Stimulated activated CD4-positive, alpha-beta T cell treated with anti-CD3 and anti-CD28 coated beads, Interleukin-4, amount 100 ng/mL, for 1 hour (primary cell): ENCODE measurements at regions not wholly inside any gene's neighbourhood (a gene's known extent, or its start where the extent isn't known, plus 50 kb on each side); places are given as distances from the start of the nearest gene placed in this dataset.
"Not testable (repeated sequence)": the region's sequence is repeated elsewhere in the genome, so short reads cannot be mapped to it uniquely, and the experiment has no call there.

Source experiments
- DNase-seq: peaks from one replicate; pipeline ENCODE4 v3.0.0-alpha.2; 2020

DNA sequence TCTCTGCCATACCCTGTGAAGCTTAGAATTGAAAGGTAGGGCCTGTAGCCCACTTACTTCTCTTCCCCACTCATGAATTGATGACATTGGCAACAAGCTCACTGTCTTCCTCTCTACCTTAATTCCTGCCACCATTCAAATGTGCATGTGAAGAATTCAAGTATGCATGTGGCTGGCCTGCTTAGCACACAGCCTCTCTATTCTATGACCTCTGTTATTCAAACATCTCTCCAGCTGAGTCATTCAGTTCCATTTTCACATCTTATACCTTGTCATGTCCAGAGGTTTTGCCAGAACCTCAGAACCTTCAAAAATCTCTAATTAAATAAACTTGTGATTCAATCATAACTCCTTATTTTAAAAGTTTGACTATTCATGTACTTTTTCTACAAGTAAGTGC, 114.7 kb upstream of the MAN2A1 start:
- no peak for DNase-seq

DNA sequence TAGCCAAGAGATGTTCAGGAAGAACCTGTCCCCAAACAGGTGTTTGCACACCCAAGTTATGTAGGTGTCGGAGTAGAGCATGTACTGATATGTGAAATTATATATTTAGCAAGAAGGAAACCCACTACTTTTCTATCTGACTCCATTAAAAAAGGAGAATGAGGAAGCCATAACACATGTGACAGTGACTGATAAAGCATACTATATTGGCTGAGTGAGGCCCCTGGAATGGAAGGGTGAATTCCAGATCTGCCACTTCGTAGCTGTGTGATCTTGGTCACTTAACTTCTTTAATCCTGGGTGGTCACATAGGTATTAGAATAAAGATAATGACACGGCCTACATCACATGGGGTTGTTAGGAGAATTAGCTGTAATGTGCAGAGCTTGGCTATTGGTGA, 116.0 kb upstream of the MAN2A1 start:
- no peak for DNase-seq

DNA sequence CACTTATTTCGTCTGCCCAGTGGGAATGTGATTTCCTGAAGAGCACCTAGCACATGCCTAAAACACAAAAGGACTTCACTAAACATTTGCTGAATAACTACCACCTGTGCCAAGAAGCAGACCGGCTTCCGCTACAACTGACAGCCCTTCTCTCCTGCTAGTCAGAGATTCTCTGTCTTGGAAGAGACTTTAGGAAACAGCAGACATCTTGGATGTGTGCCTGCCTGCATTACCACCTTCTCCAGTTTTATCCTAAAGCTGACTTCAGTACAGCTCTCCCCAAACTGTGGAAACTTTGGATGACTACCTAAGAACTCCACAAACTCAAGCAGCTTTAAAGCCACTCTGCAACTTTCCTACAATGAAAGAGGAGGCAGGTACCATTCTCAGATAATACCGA, 116.5 kb upstream of the MAN2A1 start:
- DNase-seq: no peak

DNA sequence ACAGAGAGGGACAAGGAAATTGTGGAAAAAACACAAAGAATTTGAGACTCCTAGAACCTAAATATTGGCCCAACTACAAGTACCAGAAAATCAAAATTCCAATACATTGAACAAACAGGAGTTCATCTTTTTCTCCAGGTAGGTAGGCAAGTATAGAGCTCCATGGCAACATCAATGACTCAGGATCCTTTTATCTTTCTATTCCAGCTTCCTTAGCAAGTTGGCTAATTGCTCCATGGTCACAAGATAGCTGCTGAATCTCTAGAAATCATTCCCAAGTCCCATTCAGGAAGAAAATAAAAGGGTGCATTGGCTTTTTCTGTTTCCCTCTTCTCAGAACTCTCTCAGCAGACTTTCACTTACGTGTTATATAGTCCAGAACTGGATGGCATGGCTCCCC, 117.9 kb upstream of the MAN2A1 start:
- no peak for DNase-seq

DNA sequence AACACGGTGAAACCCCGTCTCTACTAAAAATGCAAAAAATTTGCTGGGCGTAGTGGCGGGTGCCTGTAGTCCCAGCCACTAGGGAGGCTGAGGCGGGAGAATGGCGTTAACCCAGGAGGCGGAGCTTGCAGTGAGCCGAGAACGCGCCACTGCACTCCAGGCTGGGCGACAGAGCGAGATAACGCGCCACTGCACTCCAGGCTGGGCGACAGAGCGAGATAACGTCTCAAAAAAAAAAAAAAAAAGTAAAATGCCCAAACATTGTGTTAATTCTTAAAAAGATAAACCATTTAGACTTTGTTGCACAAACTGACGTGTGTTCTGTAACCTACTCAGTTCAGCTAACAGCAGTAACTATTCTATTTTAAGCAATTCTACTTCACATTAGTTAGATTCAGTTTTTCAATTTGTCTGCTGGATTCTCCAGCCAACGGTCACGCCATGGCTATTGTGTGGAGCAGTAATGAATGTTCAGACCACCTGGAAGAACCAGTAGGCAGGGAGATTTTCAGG, 119.3 kb upstream of the MAN2A1 start:
- DNase-seq: no peak

DNA sequence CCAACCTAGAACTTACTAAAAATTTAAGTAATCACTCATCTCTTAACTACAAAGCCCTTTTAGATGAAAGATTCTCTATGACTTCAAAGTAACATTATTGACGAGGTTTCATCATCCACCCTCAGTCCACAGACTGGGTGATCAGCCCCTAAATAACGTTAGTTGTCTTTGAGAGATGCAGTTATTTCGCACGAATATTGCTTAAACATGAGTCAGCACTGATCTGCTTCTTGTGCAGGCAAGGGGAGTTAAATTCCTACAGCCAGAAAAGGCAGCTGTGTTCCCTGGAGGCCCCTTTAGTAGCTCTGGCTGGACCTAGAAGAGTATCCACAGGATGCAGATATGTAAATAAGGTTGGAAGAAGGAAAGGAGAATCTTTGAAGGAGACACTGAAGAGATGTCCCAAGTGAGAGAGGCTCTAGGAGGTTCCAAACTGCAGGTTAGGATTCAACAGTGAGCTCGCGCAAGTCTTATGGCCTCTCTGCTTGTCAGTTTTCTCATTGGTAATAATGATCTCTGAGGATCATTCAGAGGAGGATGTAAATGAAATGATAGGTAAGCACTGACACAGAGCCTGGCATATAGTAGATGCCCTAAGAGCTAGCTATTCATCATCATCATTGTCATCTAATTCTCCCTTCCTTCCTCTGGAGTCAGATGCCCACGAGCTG, 122.2 kb upstream of the MAN2A1 start:
- no peak for DNase-seq

DNA sequence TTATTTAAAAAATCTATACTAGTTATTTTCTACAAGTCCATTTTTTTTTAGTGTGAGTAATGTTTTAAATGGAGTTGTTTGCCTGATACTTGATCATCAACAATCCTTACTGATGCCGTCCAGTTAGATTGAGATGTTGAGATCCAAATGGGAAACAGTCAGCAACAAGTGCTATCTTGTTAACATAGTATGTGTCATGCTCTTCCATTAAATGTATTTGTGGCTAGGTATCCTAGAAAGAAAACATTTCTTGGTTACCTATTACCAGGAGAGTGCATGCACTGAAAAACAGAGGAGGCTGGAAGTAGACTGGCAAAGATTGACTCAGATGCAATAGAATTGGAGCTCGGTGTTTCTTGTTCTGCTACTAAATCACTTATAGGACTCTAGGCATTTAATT, 123.4 kb upstream of the MAN2A1 start:
- DNase-seq: no peak

DNA sequence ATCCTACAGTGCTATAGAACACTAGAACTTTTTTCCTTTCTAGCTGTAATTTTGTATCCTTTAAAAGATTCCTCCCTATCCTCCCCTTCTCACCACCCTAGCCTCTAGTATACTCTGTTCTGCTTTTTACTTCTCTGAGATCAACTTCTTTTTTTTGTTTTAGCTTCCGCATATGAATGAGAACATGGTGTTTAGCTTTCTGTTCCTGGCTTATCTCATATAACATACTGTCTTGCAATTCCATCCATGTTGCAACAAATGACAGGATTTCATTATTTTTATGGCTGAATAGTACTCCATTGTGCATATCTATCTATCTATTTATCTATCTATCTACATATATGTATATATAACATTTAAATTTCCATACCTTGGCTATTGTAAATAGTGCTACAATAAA, 126.0 kb upstream of the MAN2A1 start:
- DNase-seq: no peak

DNA sequence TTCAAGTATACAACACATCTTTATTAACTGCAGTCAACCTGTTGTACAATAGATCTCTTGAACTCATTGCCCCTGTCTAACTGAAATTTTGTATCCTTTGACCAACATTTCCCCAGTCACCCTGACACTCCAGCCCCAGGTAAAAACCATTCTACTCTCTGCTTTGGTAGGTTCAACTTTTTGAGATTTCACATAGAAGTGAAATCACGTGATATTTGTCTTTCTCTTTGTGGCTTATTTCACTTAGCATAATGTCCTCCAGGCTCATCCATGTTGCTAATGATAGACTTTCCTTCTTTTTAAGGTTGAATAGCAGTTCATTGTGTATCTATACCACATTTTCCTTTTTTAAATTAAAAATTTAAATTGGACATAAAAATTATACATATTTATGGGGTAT, 126.5 kb upstream of the MAN2A1 start:
- DNase-seq: no peak

DNA sequence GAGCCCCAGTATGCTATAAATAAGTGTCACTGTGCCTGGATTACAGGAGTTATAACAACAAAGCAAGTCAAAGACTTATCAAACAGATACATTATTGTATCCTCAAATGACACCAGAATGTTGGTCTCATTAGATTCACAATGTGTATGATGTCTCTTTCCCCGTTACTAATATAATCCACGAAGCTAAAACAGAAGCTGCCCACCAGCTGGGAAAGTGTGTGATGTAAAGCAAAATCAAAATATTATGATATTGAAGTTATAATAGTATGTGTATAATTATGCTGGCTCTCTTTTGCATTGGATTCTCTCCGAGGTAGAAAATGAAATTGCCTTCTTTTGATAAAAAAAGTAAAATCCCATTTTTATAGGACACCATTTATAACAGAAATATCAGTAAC, 127.3 kb upstream of the MAN2A1 start:
- DNase-seq: no peak

DNA sequence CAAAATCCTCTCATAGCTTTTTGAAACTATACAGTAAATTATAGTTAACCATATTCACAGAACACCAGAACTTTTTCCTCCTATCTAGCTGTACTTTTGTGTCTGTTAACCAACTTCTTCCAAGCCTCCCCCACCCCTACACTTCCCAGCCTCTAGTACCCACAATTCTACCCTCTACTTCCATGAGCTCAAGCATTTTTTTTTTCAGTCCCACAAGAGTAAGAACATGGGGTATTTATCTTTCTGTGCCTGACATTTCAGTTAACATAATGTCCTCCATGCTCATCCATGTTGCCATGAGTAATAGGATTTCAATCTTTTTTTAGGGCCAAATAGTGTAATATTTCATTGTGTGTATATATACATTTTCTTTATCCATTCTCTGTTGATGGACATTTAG, 128.3 kb upstream of the MAN2A1 start:
- DNase-seq: no peak

DNA sequence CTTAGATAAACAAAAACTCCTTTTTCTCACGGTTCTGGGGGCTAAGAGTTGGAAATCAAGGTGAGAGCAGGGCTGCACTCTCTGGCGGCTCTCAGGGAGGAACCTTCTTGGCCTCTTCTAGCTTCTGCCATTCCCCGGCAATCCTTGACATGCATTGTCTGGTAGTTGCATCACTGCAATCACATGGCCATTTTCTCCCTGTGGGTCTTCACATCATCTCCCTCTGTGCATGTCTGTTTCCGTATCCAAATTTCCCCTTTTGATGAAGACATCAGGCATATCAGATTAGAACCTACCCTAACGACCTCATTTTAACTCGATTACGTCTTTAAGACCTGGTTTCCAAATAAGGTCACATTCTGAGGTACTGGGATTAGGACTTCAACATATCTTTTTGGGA, 129.2 kb upstream of the MAN2A1 start:
- no peak for DNase-seq

DNA sequence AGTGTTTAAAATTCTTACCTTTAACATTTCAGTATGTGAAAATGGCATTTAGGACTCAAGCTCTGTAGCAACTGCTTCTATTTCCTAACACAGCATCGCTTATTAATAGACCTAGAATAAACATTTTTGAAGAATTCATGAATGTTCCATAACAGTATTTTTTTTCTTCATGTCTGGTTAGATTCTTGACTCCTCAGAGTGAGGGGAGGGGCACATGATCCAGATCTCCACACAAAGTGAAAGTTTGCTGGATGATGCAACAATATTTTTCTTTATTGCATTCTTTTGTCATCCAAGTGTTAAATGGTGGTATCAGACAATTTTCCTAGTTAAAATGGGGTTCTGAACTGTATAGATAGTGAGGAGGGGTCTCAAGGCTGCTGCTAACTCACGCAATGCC, 130.8 kb upstream of the MAN2A1 start:
- no peak for DNase-seq

DNA sequence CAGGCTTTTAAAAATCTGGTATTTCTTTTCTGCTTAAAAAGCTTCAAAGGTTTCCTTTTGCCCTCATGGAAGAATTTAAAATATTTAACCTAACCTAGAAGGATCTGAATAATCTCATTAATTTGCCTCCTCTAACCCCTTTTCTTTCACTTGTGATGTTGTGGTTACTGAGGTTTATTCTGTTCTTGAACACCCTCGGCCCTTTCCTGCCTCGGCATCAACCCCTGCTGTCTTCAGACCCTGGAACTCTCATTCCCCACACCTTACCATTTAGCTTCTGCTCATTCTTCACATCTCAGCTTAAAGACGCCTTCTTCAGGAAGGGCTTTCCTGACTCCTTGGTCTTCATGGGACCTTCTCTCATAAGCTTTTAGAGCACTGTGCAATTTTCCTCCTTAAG, 131.4 kb upstream of the MAN2A1 start:
- DNase-seq: no peak

DNA sequence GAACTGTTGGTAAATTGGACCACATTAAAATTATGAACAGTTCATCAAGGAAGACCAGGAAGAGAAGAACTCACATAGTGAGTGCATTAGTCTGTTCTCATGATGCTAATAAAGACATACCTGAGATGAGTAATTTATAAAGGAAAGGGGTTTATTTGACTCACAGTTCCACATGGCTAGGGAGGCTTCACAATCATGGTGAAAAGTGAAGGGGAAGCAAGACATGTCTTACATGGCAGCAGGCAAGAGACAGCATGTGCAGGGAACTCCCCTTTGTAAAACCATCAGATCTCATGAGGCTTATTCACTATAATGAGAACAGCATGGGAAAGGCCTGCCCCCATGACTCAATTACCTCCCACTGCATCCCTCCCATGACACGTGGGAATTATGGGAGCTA, 135.9 kb upstream of the MAN2A1 start:
- no peak for DNase-seq

DNA sequence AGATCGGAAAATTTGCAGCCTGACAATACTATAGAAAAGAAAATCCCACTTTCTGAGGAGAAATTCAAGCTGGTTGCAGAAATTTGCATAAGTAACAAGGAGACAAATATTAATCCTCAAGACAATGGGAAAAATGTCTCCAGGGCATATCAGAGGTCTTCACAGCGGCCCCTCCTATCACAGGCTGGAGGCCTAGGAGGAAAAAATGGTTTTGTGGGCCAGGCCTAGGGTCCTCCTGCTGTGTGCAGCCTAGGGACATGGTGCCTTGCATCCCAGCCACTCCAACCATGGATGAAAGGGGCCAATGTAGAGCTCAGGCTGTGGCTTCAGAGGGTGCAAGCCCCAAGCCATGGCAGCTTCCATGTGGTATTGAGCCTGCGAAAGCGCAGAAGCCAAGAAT, 138.5 kb upstream of the MAN2A1 start:
- DNase-seq: not testable (repeated sequence)

DNA sequence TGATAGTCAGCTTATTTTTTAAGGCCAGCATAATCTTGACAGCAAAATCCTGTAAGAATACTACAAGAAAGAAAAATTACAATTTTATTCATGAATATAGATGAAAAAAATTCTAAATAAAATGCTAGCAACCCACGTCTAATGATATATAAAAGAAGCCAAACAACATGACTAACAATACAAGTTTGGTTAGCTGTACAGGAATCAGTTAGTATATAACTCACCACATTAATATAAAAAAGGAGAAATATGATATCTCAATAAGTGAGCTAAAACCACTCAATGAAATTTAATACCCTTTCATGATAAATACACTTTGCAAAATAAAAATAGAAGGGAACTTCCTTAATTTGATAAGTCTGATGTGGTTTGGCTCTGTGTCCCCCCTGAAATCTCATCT, 139.7 kb upstream of the MAN2A1 start:
- no peak for DNase-seq

DNA sequence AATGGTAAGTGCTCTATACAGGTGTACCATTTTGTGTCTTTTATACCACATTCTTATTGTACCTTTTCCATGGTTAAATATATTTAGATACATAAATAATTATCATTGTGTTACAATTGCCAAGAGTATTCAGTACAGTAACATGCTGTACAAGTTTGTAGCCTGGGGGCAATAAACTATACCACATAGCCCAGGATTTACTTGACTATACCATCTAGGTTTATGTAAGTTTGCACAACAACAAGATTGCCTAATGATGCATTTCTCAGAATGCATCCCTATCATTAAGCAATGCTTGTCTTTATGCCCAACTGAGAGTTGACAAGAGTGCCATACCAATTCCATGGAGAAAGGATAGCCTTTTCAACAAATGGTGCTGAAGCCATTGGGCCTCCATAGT, 136.7 kb upstream of the PJA2 start:
- DNase-seq: no peak

DNA sequence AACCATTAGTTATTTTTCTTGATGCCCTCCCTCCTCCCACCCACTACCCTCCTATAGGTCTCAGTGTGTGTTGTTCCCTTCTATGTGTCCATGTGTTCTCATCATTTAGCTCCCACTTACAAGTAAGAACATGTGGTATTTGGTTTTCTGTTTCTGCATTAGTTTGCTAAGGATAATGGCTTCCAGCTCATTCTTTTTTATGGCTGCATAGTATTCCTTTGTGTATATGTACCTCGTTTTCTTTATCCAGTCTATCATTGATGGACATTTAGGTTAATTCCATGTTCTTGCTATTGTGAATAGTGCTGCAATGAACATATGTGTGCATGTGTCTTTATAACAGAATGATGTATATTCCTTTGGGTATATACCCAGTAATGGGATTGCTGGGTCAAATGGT, 135.1 kb upstream of the PJA2 start:
- DNase-seq: not testable (repeated sequence)

DNA sequence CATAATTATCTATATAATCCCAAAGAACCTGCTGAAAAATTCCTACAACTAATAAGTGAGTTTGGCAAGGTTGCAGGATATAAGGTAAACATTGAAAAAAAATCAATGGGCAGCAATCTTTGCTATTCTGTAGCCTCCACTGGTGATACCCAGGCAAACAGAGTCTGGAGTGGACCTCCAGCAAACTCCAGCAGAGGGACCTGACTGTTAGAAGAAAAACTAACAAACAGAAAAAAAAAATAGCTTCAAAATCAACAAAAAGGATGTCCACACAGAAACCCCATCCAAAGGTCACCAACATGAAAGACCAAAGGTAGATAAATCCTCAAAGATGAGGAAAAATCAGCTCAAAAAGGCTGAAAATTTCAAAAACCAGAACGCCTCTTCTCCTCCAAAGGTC, 128.9 kb upstream of the PJA2 start:
- DNase-seq: not testable (repeated sequence)

DNA sequence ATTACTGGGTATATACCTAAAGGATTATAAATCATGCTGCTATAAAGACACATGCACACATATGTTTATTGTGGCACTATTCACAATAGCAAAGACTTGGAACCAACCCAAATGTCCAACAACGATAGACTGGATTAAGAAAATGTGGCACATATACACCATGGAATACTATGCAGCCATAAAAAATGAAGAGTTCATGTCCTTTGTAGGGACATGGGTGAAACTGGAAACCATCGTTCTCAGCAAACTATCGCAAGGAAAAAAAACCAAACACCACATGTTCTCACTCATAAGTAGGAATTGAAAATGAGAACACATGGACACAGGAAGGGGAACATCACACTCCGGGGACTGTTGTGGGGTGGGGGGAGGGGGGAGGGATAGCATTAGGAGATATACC, 125.3 kb upstream of the PJA2 start:
- not testable (repeated sequence) for DNase-seq

DNA sequence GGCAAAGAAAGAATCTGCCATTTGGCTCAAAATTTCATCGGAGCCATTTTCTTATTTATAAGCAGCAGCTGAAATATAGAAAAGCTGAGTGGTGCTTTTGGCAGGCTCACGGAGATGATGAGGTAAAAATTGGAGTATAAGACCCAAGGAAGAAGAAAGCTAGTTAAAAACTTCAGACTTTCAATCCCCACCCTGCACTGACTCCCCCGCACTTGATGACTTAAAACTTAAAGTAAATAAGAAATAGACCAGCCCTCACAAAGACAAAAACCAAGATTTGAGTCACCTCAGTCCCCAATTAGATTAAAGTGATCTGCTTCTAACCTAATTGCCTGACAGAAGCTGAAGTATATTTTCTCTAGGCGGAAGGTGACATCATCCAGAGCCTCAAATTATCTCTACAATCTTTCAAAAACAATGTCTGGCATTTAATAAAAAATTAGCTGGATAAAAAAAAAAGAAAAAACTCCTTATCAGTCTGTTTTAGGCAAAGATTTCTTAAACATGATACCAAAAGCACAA, 124.0 kb upstream of the PJA2 start:
- no peak for DNase-seq

DNA sequence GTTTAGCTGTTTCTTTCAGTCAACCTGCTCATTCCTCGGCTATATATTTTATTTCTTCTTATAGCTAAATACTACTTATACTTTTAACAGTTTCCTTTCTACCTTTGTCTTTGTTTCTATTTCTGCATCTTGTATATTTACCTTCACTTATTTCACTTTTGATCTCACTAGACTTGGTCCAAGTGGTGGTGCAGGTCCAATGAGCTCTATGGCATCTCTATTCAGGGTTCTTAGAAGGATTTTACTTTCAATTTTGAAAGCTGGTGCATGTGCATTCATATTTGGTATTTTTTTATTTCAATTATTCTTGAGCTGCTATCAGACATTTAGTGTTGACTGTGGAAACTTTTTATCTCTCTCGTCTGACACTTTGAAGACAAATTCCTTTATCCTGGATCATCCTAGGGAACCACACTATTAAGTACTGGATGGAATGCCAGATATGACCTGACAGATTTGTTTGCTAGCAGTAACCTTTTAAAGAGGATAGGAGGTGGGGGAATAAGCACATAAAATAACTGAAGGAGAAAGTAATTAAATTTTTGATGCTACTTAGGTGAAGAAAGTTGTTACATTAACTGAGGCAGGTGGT, 123.1 kb upstream of the PJA2 start:
- DNase-seq: no peak

DNA sequence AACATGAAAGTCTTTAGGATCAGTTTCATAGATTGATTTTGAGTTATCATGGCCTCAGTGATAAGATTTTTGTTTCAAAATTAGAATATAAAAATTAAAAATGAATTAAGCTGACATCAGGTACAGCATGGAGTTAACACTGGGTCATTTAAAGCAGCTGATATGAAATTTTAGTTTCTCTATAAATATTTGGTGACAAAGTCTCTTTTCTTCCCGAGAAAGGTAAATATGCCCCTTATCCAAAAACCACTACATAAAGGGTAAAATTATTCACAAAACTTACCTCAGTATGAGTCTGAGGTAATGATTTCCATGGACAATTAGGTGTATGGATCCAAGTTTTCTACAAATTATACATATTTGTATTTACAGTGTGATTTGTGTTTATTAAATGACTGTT, 121.5 kb upstream of the PJA2 start:
- no peak for DNase-seq

DNA sequence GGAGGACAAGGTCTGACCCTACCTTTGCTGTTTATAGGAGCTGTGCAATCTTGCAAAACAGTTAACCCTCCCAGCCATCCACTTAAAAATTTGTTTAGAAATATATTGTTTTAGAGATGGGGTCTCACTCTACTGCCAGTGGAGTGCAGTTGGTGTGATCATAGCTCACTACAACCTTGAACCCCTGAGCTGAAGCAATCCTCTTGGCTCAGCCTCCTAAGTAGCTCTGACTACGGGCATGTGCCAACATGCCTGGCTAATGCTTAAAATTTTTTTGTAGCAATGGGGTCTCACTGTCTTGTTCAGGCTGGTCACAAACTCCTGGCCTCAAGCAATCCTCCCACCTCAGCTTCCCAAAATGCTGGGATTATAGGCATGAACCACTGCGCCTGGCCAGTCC, 120.2 kb upstream of the PJA2 start:
- no peak for DNase-seq
